SK-N-SH (cell line): ENCODE measurements at regions not wholly inside any gene's neighbourhood (a gene's known extent, or its start where the extent isn't known, plus 50 kb on each side); places are given as distances from the start of the nearest gene placed in this dataset.

Experiments
- CTCF ChIA-PET: fragments of 300-600, 350-600 bp; formaldehyde crosslinking; extraction: SDS; loops from one replicate; lab custom pipeline; 2021; lab: Yijun Ruan, JAX
- POLR2A ChIA-PET: fragments of 350-600 bp; sonication (Branson Sonifier 250); formaldehyde crosslinking; extraction: SDS; loops from one replicate; lab custom pipeline; 2020; ENCODE audit warnings: antibody characterized with exemption, inconsistent platforms; lab: Yijun Ruan, JAX
- DNase-seq: peaks from one replicate; pipeline ENCODE4 v3.0.0; 2012
- H2AFZ ChIP-seq: fragments of 200-600 bp; sonication (generic); 2 replicates; pipeline ENCODE4 v1.8.1; 2016; ENCODE audit warnings: antibody characterized with exemption, mild to moderate bottlenecking, low read depth
- H3F3A ChIP-seq: fragments of 200-600 bp; sonication (generic); replicated peaks from 2 replicates; pipeline ENCODE3; 2016; ENCODE audit warnings: antibody characterized with exemption, mild to moderate bottlenecking; ENCODE audit not compliant: insufficient read depth
- H3K27ac ChIP-seq, 2 experiments: fragments of 200-500 bp in 1 of 2; fragments of 200-600 bp in 1 of 2; sonication (Bioruptor generic) in 1 of 2; sonication (generic), shearing (Covaris generic) in 1 of 2; 2 replicates each; pipeline versions ENCODE4 v1.5.1 to v1.6.1; 2014 to 2016; ENCODE audit warnings: low read depth in 2 of 2, inconsistent platforms in 1 of 2, low read length in 1 of 2, mild to moderate bottlenecking in 1 of 2, mixed read lengths in 1 of 2
- H3K27me3 ChIP-seq: fragments of 200-600 bp; sonication (generic), shearing (Covaris generic); 2 replicates; pipeline ENCODE4 v1.6.1; 2016; ENCODE audit warnings: mixed run types; ENCODE audit not compliant: insufficient read depth
- H3K36me3 ChIP-seq, 2 experiments: fragments of 200-500 bp in 1 of 2; fragments of 200-600 bp in 1 of 2; sonication (Bioruptor generic) in 1 of 2; sonication (generic) in 1 of 2; replicated peaks in 1 of 2; 2 replicates each; pipeline versions ENCODE3 to v1.5.1; 2014 to 2016; ENCODE audit warnings: low read length in 1 of 2, mild to moderate bottlenecking in 1 of 2; ENCODE audit not compliant: insufficient read depth in 2 of 2, control insufficient read depth in 1 of 2
- H3K4me1 ChIP-seq, 2 experiments: fragments of 200-500 bp in 1 of 2; fragments of 200-600 bp in 1 of 2; sonication (Bioruptor generic) in 1 of 2; sonication (generic), shearing (Covaris generic) in 1 of 2; 2 replicates each; pipeline versions ENCODE4 v1.5.1 to v1.6.1; 2014 to 2016; ENCODE audit warnings: low read depth in 1 of 2, low read length in 1 of 2, mixed run types in 1 of 2; ENCODE audit not compliant: insufficient read depth in 2 of 2, control insufficient read depth in 1 of 2
- H3K4me2 ChIP-seq: fragments of 200-600 bp; sonication (generic), shearing (Covaris generic); 2 replicates; pipeline ENCODE4 v1.6.1; 2017; ENCODE audit warnings: mixed run types
- H3K4me3 ChIP-seq, 2 experiments: fragments of 200-500 bp in 1 of 2; fragments of 200-600 bp in 1 of 2; sonication (Bioruptor generic) in 1 of 2; sonication (generic), shearing (Covaris generic) in 1 of 2; 2 replicates each; pipeline versions ENCODE4 v1.5.1 to v1.8.1; 2014 to 2016; ENCODE audit warnings: low read depth in 2 of 2, inconsistent platforms in 1 of 2, low read length in 1 of 2, mild to moderate bottlenecking in 1 of 2, mixed read lengths in 1 of 2, moderate library complexity in 1 of 2
- H3K79me2 ChIP-seq: fragments of 200-600 bp; sonication (generic); 2 replicates; pipeline ENCODE4 v1.8.1; 2017; ENCODE audit warnings: mild to moderate bottlenecking; ENCODE audit not compliant: insufficient read depth
- H3K9ac ChIP-seq: fragments of 200-600 bp; sonication (generic); 2 replicates; pipeline ENCODE4 v1.6.1; 2017; ENCODE audit warnings: mixed run types
- H3K9me2 ChIP-seq: fragments of 200-600 bp; sonication (generic); 2 replicates; pipeline ENCODE4 v1.6.1; 2017; ENCODE audit warnings: mixed run types
- H3K9me3 ChIP-seq: fragments of 200-600 bp; sonication (generic); 2 replicates; pipeline ENCODE4 v1.6.1; 2017; ENCODE audit warnings: mixed run types, mild to moderate bottlenecking, moderate library complexity
- H4K20me1 ChIP-seq: fragments of 200-600 bp; sonication (generic); 2 replicates; pipeline ENCODE4 v1.6.1; 2017; ENCODE audit warnings: mild to moderate bottlenecking, mixed run types; ENCODE audit not compliant: insufficient read depth
- CTCF ChIP-seq: fragments of 200-600 bp; sonication (generic); IDR thresholded peaks from 2 replicates; pipeline ENCODE4 v1.6.1; 2017; ENCODE audit warnings: antibody characterized with exemption, mild to moderate bottlenecking, moderate library complexity
- ELF1 ChIP-seq: IDR thresholded peaks from 2 replicates; pipeline ENCODE4 v1.4.0; 2012
- EP300 ChIP-seq, 2 experiments: IDR thresholded peaks; 2 replicates each; pipeline versions ENCODE4 v1.4.0 to v1.6.1; 2012; ENCODE audit warnings: borderline replicate concordance in 1 of 2, low read depth in 1 of 2, low read length in 1 of 2
- FOSL2 ChIP-seq: IDR thresholded peaks from 2 replicates; pipeline ENCODE4 v1.4.0; 2012; ENCODE audit warnings: low read depth, mild to moderate bottlenecking, moderate library complexity, borderline replicate concordance
- FOXM1 ChIP-seq: IDR thresholded peaks from 2 replicates; pipeline ENCODE4 v1.4.0; 2012; ENCODE audit warnings: low read depth, mild to moderate bottlenecking
- GABPA ChIP-seq: IDR thresholded peaks from 2 replicates; pipeline ENCODE4 v1.4.0; 2012; ENCODE audit warnings: low read depth, mild to moderate bottlenecking
- GATA2 ChIP-seq: sonication (generic); formaldehyde crosslinking; IDR thresholded peaks from 2 replicates; pipeline ENCODE4 v1.5.0; 2020; ENCODE audit warnings: mild to moderate bottlenecking, missing genetic modification reagents
- IRF3 ChIP-seq: fragments of 150-350 bp; IDR thresholded peaks from 2 replicates; pipeline ENCODE4 v1.6.1; 2016; ENCODE audit warnings: mild to moderate bottlenecking, low read depth, low read length
- JUND ChIP-seq: IDR thresholded peaks from 2 replicates; pipeline ENCODE4 v1.4.0; 2012
- MEF2A ChIP-seq: IDR thresholded peaks from 2 replicates; pipeline ENCODE4 v1.4.0; 2012; ENCODE audit warnings: low read depth, borderline replicate concordance
- MXI1 ChIP-seq: IDR thresholded peaks from 2 replicates; pipeline ENCODE4 v1.6.1; 2012; ENCODE audit warnings: mild to moderate bottlenecking, low read depth, low read length, improper control_type of control experiment
- PBX3 ChIP-seq: IDR thresholded peaks from 2 replicates; pipeline ENCODE4; 2012
- POLR2AphosphoS5 ChIP-seq: IDR thresholded peaks from 2 replicates; pipeline ENCODE4 v1.6.1; 2012; ENCODE audit warnings: low read depth, low read length
- RAD21 ChIP-seq: IDR thresholded peaks from 2 replicates; pipeline ENCODE4 v1.6.1; 2012; ENCODE audit warnings: mild to moderate bottlenecking, low read length
- REST ChIP-seq: IDR thresholded peaks from 2 replicates; pipeline ENCODE4 v1.6.1; 2012; ENCODE audit warnings: mild to moderate bottlenecking, low read depth, low read length, moderate library complexity
- RXRA ChIP-seq: IDR thresholded peaks from 2 replicates; pipeline ENCODE4 v1.4.0; 2012; ENCODE audit warnings: low read depth, mild to moderate bottlenecking, borderline replicate concordance
- TCF12 ChIP-seq: IDR thresholded peaks from 2 replicates; pipeline ENCODE4 v1.4.0; 2012
- TEAD4 ChIP-seq: IDR thresholded peaks from 2 replicates; pipeline ENCODE4 v1.4.0; 2012; ENCODE audit warnings: mild to moderate bottlenecking, borderline replicate concordance; ENCODE audit not compliant: insufficient read depth
- USF2 ChIP-seq: fragments of 150-350 bp; IDR thresholded peaks from 2 replicates; pipeline ENCODE4 v1.6.1; 2017; ENCODE audit warnings: antibody characterized with exemption, low read length, low read depth, borderline replicate concordance

GRCh38 chr5:145673786-145674185 is 161.4 kb downstream of the PRELID2 start:
- no peak for TF ChIP-seq JUND
- no peak for TF ChIP-seq RXRA
- no peak for TF ChIP-seq IRF3
- TF ChIP-seq RAD21 = no peak
- TF ChIP-seq FOXM1 = no peak
- TF ChIP-seq MEF2A = no peak
- TF ChIP-seq MXI1 = no peak
- TF ChIP-seq POLR2AphosphoS5 = no peak
- TF ChIP-seq GABPA = no peak
- TF ChIP-seq CTCF = no peak
- no peak for TF ChIP-seq TCF12
- no peak for TF ChIP-seq EP300 (IDR thresholded peaks at IDR 0.05; ENCODE audit: borderline replicate concordance in 1 of 2, low read depth in 1 of 2, low read length in 1 of 2)
- no peak for TF ChIP-seq PBX3
- no peak for TF ChIP-seq USF2
- no peak for TF ChIP-seq GATA2 (CRISPR knock-in tag)
- no peak for TF ChIP-seq ELF1
- no peak for TF ChIP-seq TEAD4
- TF ChIP-seq REST = no peak
- no peak for TF ChIP-seq FOSL2
- Histone ChIP-seq H3K4me3 (no peak overlapping the region), H3K79me2 (no peaks in the 10 kb centered on the region), H3K9me2 (no peaks in the 10 kb centered on the region), H4K20me1 (no peaks in the 10 kb centered on the region), H3K4me1 (no peaks in the 10 kb centered on the region), H2AFZ (no peak overlapping the region), H3K27me3 (no peaks in the 10 kb centered on the region), H3K4me2 (no peak overlapping the region), H3K27ac (no peak overlapping the region), H3K9ac (no peak overlapping the region), H3F3A (no peaks in the 10 kb centered on the region), H3K9me3 (no peaks in the 10 kb centered on the region), H3K36me3 (no peaks in the 10 kb centered on the region)
- DNase-seq = no peak
- POLR2A ChIA-PET = no interaction called here
- CTCF ChIA-PET = no interaction called here
